Pancreas (tissue), 10 donors: ENCODE measurements at regions not wholly inside any gene's neighbourhood (a gene's known extent, or its start where the extent isn't known, plus 50 kb on each side); places are given as distances from the start of the nearest gene placed in this dataset.

Experiments
- ATAC-seq, 4 donors: fragments of 200-7000 bp; cut with Tn5 transposase; one replicate each; pipeline versions ENCODE4 v1.8.0 to v1.9.1; 2020; ENCODE audit warnings: mild to moderate bottlenecking in 4 of 4, moderate library complexity in 4 of 4
- DNase-seq, 6 donors: peaks; one replicate each; pipeline ENCODE4 v3.0.0-alpha.2; 2020
- FAIRE-seq: peaks from 2 replicates; lab custom pipeline; 2012; peaks lifted over from hg19 to GRCh38; lab: Jason Lieb, UNC
- H3K27ac ChIP-seq, 4 donors: fragments of 200-600 bp; sonication (generic); 1 replicate in 3 of 4; 2 replicates in 1 of 4; pipeline versions ENCODE4 v1.5.0 to v1.8.0; 2020
- H3K27me3 ChIP-seq, 4 donors: fragments of 200-600 bp; one replicate each; pipeline ENCODE4 v1.8.0; 2021
- H3K36me3 ChIP-seq, 3 donors: fragments of 200-600 bp; sonication (generic) in 1 of 3; one replicate each; pipeline versions ENCODE4 v1.5.0 to v1.8.0; 2020 to 2021
- H3K4me1 ChIP-seq, 3 donors: fragments of 200-600 bp; one replicate each; pipeline ENCODE4 v1.8.0; 2021
- H3K4me3 ChIP-seq, 4 donors: fragments of 200-600 bp; sonication (generic) in 2 of 4; one replicate each; pipeline versions ENCODE4 v1.5.0 to v1.8.0; 2020 to 2021
- H3K9me3 ChIP-seq, 4 donors: fragments of 200-600 bp; one replicate each; pipeline ENCODE4 v1.8.0; 2021
- WGBS, 2 donors: extraction: QIAGEN DNeasy Blood & Tissue Kit; methylation state at CpG; one replicate each; pipeline ENCODE4 v1.1.7; 2013; 5-methylcytosine and 5-hydroxymethylcytosine counted together
- intact Hi-C, 3 donors: fragments of 100-400 bp; cut with DNase I; formaldehyde crosslinking; loops; one replicate each; pipeline versions ENCODE4 v1.11.1 to v1.14.2; 2022
- TF ChIP-seq, protein P1 (sequence below), 4 donors: fragments of 200-600 bp; sonication (generic) in 3 of 4; IDR thresholded peaks; one replicate each; pipeline versions ENCODE4 v1.5.0 to v1.8.0; 2021; ENCODE audit warnings: antibody characterized with exemption in 4 of 4
- donor health status: healthy with polysubstance abuse.
- donor health status: DM: no; HTN: no; CAD: no; lungs with moderate emphysema.
- donor health status: DM: no; HTN: no; CAD: no.
- donor health status: control.
- donor health status: control.
- donor health status: Bipolar disorder and iron deficiency.
- donor health status: DM: yes; HTN: yes; CAD: no.
- donor health status: DM: no; HTN: no; CAD: no.
- donor health status: DM: no; HTN: no; CAD: no.
- donor health status: DM: yes; HTN: yes; CAD: no.

- DNase-seq, result no peak
- H3K36me3 ChIP-seq, result no peaks in the 10 kb centered on the region
- WGBS, 2 donors, result 50 to 69% methylated on average over 3 of the region's 3 CpGs
- H3K4me3 ChIP-seq, result no peak overlapping the region
- H3K9me3 ChIP-seq, result no peaks in the 10 kb centered on the region
- TF ChIP-seq, protein P1, sequence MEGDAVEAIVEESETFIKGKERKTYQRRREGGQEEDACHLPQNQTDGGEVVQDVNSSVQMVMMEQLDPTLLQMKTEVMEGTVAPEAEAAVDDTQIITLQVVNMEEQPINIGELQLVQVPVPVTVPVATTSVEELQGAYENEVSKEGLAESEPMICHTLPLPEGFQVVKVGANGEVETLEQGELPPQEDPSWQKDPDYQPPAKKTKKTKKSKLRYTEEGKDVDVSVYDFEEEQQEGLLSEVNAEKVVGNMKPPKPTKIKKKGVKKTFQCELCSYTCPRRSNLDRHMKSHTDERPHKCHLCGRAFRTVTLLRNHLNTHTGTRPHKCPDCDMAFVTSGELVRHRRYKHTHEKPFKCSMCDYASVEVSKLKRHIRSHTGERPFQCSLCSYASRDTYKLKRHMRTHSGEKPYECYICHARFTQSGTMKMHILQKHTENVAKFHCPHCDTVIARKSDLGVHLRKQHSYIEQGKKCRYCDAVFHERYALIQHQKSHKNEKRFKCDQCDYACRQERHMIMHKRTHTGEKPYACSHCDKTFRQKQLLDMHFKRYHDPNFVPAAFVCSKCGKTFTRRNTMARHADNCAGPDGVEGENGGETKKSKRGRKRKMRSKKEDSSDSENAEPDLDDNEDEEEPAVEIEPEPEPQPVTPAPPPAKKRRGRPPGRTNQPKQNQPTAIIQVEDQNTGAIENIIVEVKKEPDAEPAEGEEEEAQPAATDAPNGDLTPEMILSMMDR (IDR thresholded peaks at IDR 0.05), result no peak
- no peaks in the 10 kb centered on the region for H3K27me3 ChIP-seq
- no peak for ATAC-seq
- no peak for FAIRE-seq
- H3K4me1 ChIP-seq, result no peaks in the 10 kb centered on the region
- intact Hi-C loops, result no loop called here
- no peak overlapping the region for H3K27ac ChIP-seq
These were observed 179.1 kb upstream of the HS3ST5 start for GRCh38 chr6:114521926-114522325.

GRCh38 chr6:114520976-114521375, 178.2 kb upstream of the HS3ST5 start:
- no peak for ATAC-seq
- Histone ChIP-seq H3K27ac (no peak overlapping the region), H3K4me1 (no peaks in the 10 kb centered on the region), H3K9me3 (no peaks in the 10 kb centered on the region), H3K36me3 (no peaks in the 10 kb centered on the region), H3K4me3 (no peak overlapping the region), H3K27me3 (no peaks in the 10 kb centered on the region)
- intact Hi-C loops, result no loop called here
- no peak for FAIRE-seq
- TF ChIP-seq, protein P1 (IDR thresholded peaks at IDR 0.05), result no peak
- WGBS, 2 donors, result 70 to 76% methylated on average over 3 of the region's 3 CpGs
- no peak for DNase-seq

- 3 to 9% methylated on average over 1 of the region's 1 CpG for WGBS, 2 donors
- H3K27me3 ChIP-seq, result no peaks in the 10 kb centered on the region
- H3K4me1 ChIP-seq, result no peaks in the 10 kb centered on the region
- intact Hi-C loops, result no loop called here
- H3K36me3 ChIP-seq, result no peaks in the 10 kb centered on the region
- FAIRE-seq (no peak), ATAC-seq (no peak), DNase-seq (no peak)
- no peaks in the 10 kb centered on the region for H3K9me3 ChIP-seq
- TF ChIP-seq, protein P1 (IDR thresholded peaks at IDR 0.05), result no peak
- no peak overlapping the region for H3K27ac ChIP-seq
- no peak overlapping the region for H3K4me3 ChIP-seq
These were observed 171.3 kb upstream of the HS3ST5 start for GRCh38 chr6:114514170-114514569.

DNA sequence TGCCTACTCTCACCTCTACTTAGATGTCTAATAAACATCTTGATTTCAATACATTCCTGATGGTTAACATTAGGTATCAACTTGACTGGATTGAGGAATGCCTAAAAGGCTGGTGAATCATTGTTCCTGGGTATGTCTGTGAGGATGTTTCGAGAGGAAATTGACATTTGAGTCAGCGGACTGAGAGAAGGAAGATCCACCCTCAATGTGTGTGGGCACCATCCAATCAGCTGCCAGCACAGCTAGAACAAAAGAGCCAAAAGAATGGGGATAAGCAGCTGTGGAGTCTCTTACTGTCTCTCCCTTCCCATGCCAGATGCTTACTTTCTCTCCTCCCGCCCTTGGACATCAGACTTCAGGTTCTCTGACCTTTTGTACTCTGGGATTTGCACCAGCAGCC, 128.6 kb upstream of the HS3ST5 start:
- Histone ChIP-seq H3K4me1 (no peaks in the 10 kb centered on the region), H3K27me3 (no peaks in the 10 kb centered on the region), H3K4me3 (no peak overlapping the region), H3K9me3 (no peaks in the 10 kb centered on the region), H3K27ac (no peak overlapping the region), H3K36me3 (no peaks in the 10 kb centered on the region)
- FAIRE-seq (no peak), ATAC-seq (no peak), DNase-seq (peak in 1 of 6 donors; percentile 6)
- intact Hi-C loops, result no loop called here
- 74 to 79% methylated on average over 3 of the region's 3 CpGs for WGBS, 2 donors
- TF ChIP-seq, protein P1 (IDR thresholded peaks at IDR 0.05), result no peak

DNA sequence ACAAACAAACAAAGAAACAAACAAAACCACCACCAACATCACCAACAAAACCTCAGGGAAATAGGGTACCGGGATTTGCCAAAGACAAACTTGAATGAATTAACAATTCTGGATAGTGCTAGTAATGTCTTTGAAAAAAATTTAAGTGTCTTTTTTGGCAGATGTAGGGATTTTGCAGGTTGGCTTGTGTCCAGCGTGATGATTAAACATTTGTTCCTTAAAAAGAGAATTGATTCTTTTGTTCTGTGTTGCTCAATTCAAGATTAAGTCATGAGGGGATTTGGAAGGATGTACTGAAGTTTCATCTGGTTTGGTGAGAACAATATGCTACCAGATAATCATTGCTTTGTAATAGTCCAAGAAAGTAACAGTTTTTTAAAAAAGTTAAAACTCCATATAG, 125.1 kb upstream of the HS3ST5 start:
- DNase-seq, result no peak

More for the DNA sequence above, 125.1 kb upstream of the HS3ST5 start:
- intact Hi-C loops, result no loop called here
- Histone ChIP-seq H3K27me3 (no peaks in the 10 kb centered on the region), H3K27ac (no peak overlapping the region), H3K4me1 (no peaks in the 10 kb centered on the region), H3K36me3 (no peaks in the 10 kb centered on the region), H3K4me3 (no peak overlapping the region), H3K9me3 (no peaks in the 10 kb centered on the region)
- TF ChIP-seq, protein P1 (IDR thresholded peaks at IDR 0.05), result no peak
- 55 to 63% methylated on average over 2 of the region's 2 CpGs for WGBS, 2 donors
- FAIRE-seq (no peak), ATAC-seq (no peak)
